ENCODE measurements at regions not wholly inside any gene's neighbourhood (a gene's known extent, or its start where the extent isn't known, plus 50 kb on each side); places are given as distances from the start of the nearest gene placed in this dataset.

DNA sequence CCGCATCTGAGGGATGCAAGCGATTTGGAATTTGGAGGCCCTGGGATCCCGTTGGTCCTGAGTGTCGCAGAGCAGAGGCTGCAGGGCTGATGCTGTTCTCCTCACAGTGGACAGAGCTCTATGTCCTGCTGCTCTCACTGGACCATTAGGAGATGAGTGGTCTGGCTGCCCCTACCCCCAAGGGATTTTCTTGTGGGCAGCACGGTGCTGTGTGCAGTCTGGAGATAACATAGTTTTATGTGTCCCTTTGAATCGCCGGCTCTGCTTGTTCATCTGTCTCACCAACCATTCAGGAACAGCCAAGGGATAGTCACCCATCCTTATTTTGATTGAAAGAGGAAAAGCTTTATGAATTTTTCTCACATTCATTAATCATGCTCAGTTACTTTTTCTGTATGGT is 49.9 kb downstream of the CHRM3 start:
- DNase-seq: no peak

DNA sequence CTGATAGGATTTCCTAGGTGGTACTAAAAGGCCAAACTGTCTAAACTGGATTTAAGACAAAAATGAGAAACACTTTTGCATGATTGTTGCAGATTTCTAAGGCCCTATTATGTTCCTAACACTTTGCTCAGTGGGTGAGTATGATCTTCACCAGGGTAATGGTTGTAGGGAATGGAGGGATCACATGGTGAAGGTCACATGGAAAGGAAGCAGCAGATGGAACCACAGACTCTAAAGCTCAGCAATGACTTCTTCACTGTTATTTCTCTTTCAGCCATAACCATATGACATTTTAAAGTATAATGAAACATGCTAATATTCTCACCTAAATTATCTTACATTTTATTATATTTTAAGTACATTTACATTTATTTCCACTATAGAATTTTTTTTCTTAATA is 51.5 kb downstream of the CHRM3 start:
- DNase-seq: no peak

DNA sequence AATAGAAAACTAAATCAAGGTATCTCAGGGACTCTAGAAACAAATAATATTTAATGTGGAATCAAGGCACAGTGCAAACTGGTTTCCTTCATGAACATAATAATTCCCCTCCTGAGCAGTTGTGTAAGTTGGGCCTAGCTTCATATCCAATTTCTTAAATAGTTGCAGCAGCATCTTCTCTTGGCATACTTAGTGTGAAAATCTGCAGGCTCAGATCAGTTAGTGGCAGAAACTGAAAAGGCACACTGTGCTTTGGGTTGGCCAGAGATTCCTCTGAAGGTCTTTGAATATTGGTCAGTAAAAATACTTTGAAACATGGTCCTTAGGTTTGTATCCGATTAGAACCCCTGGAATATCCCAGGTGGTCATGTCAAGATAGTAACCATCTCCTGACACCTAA is 52.5 kb downstream of the CHRM3 start:
- no peak for DNase-seq

DNA sequence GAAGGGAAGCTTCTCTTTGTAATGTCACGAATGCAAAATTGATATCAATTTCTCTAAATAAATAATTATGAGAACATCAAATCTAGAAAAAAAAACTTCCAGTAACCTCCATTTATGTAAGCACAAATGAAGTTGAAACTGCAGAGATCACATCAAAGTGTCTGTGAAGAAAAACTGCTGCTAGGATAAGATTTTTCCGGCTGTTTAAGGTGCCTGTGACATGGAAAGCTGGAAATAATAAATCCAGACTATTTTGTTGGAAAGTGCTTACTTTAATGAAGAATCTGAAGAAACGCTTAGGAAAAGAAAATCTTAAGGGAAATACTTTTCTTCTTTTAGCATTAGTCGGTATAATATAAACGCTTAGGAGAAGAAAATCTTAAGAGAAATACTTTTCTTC is 57.0 kb downstream of the CHRM3 start:
- no peak for DNase-seq

DNA sequence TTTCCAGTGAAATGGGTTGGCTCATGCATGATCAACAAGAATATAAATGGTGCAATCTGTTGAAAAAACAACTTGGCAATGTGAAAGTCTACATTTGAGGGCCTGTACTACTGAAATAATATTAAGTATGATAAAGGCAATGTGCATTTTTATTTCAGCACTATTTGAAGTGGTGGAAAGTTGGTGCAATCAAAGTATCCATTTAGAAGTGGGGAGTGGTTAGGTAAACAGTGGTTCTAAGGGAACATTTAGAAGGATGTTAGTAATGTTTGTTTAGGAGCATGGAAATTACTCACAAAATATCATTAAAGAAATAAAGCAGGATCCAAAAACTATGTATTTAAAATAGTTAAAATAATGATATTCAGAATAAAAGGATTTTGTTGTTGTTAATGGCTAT is 60.2 kb downstream of the CHRM3 start:
- DNase-seq: no peak

DNA sequence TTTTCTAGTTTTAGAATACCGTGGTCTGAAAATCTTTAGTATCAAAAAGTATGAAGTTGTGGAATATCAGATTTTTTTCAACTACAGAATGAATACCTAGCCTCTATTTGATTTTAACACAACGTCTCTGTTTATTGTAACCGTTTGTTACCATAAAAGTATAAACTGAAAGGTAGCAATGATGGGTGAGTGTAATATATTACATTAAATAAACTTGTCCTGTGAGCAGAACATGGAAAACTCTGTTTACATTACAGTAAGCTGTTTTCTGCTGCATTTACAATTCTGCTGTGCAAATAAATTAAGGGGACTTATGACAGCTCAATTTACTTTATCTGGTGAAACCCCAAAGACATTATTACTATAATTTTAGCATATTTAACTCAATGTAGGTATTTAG is 62.5 kb downstream of the CHRM3 start:
- DNase-seq: no peak

DNA sequence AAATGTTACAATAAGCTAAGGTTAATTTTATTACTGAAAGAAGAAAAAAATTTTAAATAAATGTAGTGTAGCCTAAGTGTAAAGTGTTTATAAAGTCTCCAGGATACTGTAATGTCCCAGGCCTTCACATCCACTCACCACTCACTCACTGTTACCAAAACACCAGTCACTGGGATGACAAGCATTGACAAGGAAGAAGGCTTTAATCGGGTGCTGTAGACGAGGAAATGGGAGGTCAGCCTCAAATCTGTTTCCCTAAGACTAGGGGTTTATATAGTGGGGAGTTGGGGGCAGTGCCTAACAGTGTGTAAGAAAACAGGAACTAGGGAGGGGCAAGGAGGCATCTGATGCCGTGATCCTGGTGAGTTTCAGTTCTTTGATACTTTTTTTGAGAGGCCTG is 69.4 kb downstream of the CHRM3 start:
- DNase-seq: no peak

DNA sequence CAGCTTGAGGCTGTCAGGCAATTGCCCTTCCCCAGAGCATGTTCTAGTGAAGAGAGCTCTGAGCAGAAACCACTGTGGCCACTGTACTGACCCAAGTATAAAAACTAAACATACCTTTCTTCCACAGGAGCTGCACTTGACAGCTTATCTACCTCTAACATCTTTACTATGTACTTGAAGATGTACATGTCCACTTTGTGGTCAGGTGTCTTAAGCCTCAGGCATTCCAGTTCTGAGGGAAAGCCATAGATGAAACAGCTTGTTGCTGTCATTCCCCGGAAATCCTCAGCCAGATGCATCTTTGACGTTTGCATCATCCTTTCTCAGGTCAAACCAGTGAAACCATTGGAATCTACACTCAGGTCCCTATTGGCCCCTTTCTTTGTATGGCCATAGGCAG is 70.4 kb downstream of the CHRM3 start:
- no peak for DNase-seq

DNA sequence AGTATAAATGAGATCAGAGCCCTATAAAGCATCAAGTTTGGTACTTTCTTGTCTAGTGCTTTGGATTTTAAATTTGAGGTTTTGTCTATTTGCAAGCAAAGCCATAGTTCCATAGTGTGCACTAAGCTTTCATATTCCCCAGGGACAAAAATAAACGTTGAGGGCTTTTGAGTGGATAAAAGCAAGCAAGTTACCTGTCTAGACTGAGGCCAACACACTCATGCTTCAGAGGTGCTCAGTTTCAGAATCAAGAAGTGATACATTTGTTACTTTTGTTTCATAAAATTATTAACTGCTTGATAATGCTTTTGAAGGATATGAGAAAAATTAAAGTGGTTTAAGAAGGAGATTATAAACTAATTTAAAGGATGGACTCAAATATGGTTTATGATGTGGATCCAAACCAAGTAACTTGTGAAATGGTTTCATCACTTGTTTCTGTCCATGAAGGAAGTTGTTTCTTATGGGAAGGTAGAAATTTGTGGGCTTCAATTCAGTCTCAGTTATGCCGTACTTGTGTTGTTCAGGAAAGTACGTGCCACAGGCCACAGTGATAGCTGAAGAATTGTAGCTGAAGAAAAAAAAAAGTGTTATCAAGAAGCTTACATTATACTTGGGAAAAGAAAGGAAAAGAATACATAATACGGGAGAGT is 71.2 kb downstream of the CHRM3 start:
- DNase-seq: no peak

DNA sequence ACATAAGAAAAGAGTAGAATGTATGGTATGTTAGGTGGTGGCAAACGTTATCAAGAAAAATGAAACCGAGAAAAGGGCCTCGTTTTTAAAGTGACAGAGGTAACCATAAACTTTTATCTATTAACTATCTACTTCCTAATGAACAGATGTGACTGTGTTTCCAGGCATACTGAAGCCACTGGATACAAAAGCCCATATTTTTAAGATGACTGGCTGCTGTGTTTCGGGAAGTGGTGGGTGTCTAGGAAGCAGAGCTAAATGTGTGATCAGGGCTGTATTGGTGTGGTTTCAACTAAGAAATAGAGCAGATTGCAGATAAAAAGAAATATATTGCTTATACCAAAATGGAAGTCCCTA is 71.8 kb downstream of the CHRM3 start:
- no peak for DNase-seq

DNA sequence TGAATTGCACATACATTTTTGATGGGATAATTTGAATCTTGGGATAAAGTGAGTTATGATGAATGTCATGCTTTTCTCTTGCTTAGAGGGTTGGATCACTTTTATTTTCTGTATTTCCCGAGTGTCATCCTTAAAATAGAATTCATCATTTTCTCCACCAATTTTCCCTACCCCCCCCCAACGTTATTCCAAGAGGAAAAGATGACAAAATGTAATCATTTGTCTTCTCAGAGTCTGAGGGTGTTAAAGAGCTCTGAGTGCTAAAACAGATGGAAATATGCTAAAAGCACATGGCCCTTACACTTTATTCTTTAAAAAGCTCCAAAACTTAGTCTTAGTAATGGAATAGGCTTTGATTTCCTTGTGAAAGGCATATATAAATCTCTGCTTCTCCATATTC is 81.4 kb downstream of the CHRM3 start:
- no peak for DNase-seq

DNA sequence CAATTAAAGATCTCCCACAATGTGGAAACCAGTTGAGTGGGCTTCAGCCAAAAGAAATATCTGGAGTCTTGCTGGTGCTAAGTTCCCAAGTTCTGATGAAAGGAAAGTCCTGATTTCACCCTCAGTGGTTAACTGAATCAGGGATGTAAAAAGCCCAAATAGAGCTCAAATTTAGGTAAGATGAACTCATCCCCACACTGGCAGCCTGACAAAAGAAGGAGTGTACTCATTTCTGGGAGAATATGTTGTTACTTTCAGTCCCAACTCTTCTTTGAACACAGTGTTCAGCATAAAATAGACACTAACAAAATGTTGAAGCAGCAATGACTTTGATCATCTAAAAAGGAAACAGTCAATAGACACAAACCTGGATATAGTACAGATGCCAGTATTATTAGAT is 91.7 kb downstream of the CHRM3 start:
- DNase-seq: no peak

DNA sequence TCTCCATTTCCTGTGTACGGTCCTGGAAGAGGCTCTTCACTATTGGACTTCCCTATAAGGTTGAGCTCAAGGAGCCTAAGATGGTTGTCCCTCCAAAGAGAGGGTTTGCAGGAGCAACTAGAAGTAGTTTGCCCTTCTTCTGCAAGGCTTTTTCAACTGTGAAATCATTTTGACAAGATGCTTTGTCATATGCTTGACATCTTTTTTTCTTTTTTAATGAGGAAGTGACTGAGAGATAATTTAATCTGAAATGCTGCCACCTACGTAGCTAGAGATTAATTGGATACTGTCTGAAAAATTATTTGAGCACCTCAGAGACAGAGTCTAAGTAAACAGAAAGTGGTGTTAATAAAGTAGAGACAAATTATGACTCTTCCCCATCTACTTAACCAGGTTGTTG is 97.0 kb downstream of the CHRM3 start:
- no peak for DNase-seq

DNA sequence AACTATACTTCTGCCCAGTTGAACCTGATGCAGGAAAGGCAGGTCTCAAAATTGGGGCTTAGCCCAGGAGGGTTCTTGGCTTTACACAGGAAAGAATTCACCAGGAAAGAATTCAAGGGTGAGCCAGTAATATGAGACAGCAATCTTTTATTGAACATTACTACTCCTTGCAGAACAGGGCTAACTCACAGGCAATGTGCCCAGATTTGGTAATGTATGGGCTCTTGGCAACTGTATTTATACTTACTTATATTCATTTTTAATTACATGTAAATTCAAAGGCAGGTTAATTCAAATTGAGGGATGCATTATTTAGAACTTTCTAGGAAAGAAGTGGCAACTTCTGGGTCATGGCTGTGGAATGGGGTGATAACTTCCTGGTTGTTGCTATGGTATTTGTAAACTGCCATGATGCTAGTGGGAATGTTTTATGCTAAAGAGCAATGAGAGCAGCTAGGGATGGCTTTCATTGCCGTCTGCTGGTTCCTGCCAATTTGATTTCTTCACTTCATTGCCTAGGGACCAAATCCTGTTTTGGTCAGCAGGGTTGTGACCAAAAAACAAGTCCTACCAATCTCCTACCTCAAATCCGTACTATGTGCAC is 107.5 kb downstream of the CHRM3 start:
- DNase-seq: no peak

DNA sequence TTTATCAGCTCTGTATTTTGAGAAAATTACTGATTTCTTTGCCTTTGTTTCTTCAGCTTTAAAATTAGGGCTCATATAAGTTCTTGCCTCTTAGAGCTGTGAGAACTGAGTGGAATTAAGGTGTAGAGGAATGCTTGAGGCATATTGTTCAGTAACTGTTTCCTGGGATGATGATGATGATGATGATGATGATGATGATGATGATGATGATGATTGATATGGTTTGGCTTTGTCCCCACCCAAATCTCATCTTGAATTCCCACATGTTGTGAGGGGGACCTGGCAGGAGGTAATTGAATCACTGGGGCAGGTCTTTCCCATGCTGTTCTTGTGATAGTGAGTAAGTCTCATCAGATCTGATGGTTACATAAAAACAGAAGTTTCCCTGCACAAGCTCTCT is 118.7 kb downstream of the CHRM3 start:
- no peak for DNase-seq

DNA sequence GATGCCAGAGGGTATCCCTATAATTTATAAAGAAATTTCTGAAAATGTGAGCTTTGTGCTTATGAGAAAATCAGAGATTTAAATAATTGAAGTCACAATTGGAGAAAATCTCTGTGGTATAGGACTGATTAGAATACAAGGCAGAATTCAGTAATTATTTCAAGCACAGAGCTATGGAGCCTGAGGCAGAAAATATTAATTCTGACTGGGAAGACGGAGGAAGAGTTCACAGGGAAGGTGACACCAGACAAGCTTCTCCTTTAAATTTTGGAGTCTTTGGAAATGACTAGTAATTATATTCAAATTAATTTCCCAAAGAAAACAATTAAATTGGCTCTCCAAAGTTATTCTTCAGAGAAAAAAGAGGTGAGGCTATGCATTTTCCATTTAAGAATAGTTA is 121.5 kb downstream of the CHRM3 start:
- no peak for DNase-seq

DNA sequence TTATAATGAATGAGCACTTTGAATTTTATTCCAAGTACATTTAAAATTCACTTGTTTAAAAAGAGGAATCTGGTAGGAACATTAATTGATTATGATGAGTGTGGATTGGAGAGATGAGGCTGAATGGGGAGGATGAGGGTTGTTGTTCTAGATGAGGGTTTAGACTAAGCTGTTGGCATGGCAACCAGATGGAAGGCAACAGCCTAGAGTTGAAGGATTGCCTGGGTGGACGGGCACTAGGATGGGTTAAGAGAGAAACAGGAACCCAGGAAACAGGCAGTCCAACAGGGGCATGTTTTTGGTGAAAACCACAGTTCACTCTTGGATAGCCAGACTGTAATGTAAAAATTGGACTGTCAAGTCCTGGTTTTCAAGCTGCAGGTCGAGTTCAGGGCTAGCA is 125.5 kb downstream of the CHRM3 start:
- DNase-seq: no peak

DNA sequence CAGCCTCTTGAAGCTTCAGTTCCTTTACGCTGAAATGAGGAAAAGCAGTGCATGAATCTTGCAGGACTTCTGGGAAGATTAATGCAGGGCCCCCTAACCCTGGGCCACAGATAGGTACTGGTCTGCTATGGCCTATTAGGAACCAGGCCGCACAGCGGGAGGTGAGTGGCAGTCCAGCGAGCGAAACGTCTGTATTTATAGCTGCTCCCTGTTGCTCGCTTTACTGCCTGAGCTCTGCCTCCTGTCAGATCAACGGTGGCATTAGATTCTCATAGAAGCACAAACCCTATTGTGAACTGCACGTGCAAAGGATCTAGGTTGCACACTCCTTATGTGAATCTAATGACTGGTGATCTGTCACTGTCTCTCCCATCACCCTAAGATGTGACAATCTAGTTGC is 130.2 kb downstream of the CHRM3 start:
- no peak for DNase-seq

DNA sequence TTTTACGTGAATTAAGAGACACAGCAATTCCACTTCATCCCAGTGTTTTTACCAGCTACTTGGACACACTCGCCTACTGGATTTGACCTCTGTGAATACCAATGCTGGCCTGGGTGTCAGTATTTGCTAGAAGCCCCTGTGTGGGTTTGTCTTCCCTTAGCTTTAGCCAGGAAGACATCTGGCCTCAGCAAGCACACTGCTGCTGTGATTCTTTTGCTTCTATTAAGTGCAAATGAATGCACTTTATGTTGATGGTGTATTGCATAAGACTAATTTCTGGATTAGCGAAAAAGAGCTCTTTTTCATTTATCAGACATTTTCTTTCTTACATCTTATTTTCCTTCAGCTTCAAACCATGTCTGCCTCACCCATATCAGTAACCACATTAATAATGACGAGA is 140.0 kb downstream of the CHRM3 start:
- DNase-seq: no peak

DNA sequence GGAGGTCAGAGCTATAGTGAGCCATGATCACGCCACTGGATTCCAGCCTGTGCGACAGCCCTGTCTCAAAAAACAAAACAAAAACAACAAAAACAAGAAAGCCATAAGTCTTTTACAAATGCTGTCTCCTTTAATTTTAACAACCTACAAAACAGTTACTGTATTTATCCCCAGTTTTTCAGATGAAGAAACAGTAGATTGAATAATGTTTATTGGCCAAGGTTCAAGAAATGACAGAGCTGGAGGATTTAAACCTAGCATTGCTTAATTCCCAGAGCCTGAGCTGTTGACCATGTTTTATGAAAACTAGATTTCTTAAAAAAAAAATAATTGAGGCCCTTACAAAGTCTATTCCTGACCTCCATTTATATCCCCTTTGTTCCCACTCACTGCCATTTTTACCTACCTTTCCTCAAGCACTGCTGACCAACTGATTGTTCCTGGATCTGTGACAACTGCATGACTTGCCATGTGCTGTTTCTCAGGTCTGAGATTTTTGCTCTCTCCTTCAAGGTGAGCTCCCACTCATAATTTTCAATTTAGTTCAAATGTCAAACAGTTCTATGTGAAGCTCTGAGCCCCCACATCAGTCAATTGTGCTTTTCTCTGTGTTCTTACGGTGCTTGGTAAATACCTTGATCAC is 140.8 kb downstream of the CHRM3 start:
- no peak for DNase-seq

DNA sequence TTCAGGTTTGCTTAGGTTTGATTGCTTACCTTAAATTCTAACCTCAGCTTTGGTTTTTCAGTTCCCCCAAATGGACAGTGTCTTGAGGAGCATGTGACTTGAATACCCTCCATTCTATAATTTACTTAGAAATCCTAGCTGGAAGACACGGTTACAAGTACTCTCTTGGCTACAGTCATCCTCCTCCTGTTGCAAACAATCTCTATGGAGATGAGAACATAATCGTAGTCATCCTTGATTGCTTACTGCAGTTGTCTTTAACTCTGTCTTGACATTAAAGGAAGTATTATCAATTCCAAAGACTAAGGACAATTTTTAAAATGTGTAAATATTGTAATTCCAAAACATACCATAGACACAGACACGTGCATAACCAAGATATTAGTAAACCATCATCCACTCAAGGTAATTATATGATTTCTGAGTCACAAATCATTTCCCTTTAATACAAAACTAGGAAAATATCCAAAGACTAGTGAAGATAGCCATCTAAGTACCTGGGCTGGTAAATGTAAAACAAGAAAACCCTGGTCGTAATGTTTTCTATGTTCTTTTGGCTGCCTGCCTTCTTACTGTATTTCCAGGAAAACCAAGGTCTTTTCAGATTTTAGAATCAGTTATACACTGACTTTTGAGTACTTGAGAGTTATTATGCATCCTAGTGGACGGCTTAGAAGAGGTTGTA is 149.9 kb downstream of the CHRM3 start:
- no peak for DNase-seq

DNA sequence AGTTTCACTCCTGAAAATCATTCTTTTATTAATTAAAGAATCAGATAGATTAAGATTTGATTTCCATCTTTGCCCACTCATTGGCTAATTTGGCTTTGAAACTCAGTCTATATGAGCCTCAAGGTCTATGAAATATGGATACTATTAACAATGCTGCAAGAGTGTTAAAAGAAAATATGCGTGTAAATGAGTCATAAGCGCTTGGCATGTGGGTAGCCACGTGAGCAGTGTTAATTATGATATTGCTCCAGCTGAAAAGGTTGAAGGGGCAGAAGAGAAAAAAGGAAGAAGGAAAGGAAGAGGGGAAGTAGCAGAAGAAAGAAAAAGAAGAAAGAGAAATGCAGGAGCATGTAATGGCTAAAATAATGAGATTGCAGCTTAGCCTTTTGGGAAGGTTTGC is 151.4 kb downstream of the CHRM3 start:
- no peak for DNase-seq

DNA sequence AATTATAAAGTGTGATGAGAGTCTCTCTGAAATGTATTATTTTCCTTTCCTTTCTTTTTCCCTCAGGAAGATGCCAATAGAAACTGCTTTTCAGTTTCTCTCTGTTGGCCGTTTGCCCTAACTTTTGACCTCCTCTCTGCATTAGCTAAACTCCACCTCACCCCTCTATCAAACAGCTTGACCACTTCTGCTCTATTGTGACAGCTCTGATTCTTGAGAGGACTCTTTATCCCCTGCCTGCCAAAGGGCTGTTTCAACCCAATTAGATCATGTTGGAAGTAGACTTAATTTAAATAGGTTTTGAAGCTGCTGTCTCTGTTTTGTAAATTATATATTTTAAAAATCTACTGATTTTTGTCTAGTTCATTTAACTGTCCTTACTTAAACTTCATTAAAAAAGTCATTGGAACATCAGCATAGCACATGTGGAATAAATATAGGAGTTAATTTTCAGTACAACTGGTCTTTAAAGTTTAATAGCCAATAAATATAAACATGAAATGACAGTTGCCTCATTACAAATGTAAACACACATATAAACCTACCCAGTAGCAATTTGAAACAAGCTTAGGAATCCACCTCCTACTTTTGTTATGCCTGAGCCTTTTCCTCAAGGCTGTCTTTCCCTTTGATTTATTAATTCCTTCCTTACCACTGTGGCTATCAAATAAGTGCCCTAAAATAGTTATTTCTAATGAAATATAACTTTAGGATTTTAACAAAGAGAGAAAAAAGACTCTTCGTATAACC is 152.0 kb downstream of the CHRM3 start:
- DNase-seq: no peak

DNA sequence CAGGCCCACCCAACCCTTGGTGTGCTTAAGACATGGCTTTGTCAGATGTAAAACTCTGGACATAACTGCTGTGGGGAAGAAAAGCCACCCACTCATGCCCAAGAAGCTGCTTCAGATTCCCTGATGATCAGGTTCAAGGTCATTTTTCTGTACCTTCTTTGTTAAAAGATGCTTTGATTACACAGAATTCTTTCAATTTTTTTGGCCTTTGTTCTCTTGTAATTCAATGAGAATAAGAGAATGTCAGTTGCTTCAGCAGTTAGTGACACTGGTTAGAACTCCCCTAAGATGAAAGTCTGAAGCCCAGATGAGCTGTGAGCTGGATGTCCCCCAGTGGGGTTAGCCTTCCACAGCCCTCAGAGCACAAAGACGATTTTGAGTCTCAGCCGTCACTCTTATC is 152.7 kb downstream of the CHRM3 start:
- DNase-seq: no peak

Data from NCI-H2171 treated with DMSO at 0.1 percent for 48 hours (cell line).